Fibroblast of peridontal ligament (primary cell): ENCODE measurements at regions not wholly inside any gene's neighbourhood (a gene's known extent, or its start where the extent isn't known, plus 50 kb on each side); places are given as distances from the start of the nearest gene placed in this dataset.

ENCODE experiments used
- DNase-seq: peaks from one replicate; pipeline ENCODE4 v3.0.0-alpha.2; 2010; ENCODE audit errors: extremely low read depth

GRCh38 chr11:70026726-70027125, 51.4 kb upstream of the ANO1 start:
- no peak for DNase-seq

GRCh38 chr11:70027451-70027850, 50.7 kb upstream of the ANO1 start:
- no peak for DNase-seq

- DNase-seq: no peak
Observed at GRCh38 chr11:70028147-70028855, 49.8 kb upstream of the ANO1 start.
